IPS DF 19.7 (cell line): ENCODE measurements at regions not wholly inside any gene's neighbourhood (a gene's known extent, or its start where the extent isn't known, plus 50 kb on each side); places are given as distances from the start of the nearest gene placed in this dataset.

Source experiments
- DNase-seq: peaks from one replicate; pipeline ENCODE4 v3.0.0-alpha.2; 2013; ENCODE audit warnings: low read depth, low spot score

GRCh38 chr5:10876006-10876744 lies 115.1 kb upstream of the DAP start:
- no peak for DNase-seq

DNA sequence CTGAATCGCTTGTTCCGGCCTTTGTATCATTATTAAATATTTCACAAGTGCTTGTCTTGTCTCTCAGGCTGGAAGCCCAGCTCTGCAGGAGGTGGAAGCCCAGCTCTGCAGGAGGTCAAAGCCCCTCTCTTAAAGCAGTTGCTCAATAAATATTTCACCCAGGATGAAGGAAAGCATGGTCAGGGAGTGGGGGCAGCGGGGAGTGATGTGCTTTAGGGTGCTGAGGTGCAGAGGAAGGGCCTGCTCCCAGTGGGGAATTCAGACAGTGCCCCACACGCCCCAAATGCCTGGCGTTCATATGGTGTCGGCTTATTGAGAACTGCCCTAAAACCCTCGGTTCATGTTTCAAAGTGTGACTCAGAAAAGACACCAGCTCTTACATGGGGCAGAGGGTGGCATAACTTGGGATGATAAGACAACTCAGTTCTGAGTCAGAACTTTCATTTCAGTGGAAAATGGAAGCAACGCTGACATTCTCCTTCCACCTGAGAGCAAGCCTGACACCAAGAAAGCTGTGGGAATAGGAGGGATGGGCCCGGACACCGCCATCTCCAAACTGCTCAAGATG lies 114.3 kb upstream of the DAP start:
- no peak for DNase-seq

- DNase-seq = no peak
These were observed 113.5 kb upstream of the DAP start for GRCh38 chr5:10874541-10874940.

- no peak for DNase-seq
These were observed 109.8 kb upstream of the DAP start for GRCh38 chr5:10870791-10871190.

- no peak for DNase-seq
These were observed 107.9 kb upstream of the DAP start for GRCh38 chr5:10868956-10869355.

DNA sequence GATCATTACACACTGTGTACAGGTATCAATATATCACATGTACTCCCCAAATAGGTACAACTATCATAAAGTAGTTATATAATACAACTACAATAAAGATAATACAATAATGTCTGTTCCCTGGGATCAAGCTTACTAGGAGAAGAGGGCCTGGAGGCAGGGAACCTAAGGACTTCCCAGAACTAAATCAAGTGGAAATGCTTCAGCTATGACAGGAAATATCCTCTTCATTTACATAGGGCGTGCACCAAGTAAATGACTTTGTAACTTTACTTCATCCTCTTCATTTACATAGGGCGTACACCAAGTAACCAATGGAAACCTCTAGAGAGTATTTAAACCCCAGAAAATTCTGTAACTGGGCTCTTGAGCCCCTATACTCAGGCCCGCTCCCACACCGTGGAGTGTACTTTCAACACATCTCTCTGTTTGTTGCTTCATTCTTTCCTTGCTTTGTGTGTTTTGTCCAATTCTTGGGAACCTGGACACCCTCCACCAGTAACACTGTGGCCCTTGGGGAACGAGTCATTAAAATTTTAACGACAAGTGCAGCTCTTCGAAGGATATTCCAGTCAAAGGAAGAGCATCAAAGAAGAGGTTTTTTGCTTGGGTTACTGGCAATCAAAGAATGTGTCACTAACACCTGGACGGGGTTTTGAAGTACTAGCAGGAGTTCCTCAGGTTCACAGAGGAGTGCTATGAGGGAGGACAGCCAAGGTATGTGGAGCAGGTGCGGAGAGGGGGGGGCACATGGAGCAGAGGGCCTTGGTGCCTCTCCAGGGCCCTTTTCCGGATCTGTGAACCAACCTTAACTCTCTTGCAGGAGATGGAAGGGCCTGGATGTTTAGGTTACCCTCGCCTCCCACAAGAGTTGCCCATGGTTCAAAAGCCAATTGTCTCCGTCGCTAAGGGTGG lies 106.6 kb upstream of the DAP start:
- DNase-seq = no peak

DNA sequence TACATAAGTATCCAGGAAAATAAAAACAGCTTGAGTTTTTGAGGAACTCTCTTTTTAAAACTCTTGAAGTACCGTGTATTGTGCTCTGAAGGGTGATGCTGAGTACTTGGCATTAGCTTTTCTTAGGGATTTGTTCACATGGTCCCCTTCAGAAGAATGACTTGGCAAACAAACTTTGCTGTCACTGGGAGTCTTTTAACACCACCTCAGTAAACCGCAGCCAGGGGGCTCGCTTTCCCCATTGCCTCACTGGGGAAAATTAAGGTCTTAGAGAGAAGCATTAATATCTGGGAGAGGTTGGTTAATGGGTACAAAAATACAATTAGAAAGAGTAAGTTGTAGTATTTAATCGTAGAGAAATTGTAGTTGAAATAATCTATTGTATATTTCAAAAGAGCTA lies 105.9 kb upstream of the DAP start:
- no peak for DNase-seq

- DNase-seq = no peak
These were observed 102.8 kb upstream of the DAP start for GRCh38 chr5:10863763-10864383.

- DNase-seq = no peak
These were observed 101.1 kb upstream of the DAP start for GRCh38 chr5:10862085-10862484.

GRCh38 chr5:10861423-10861790 lies 100.4 kb upstream of the DAP start:
- DNase-seq = no peak

GRCh38 chr5:10860645-10861422 lies 99.8 kb upstream of the DAP start:
- no peak for DNase-seq

- DNase-seq = no peak
These were observed 99.1 kb upstream of the DAP start for GRCh38 chr5:10860196-10860543.

DNA sequence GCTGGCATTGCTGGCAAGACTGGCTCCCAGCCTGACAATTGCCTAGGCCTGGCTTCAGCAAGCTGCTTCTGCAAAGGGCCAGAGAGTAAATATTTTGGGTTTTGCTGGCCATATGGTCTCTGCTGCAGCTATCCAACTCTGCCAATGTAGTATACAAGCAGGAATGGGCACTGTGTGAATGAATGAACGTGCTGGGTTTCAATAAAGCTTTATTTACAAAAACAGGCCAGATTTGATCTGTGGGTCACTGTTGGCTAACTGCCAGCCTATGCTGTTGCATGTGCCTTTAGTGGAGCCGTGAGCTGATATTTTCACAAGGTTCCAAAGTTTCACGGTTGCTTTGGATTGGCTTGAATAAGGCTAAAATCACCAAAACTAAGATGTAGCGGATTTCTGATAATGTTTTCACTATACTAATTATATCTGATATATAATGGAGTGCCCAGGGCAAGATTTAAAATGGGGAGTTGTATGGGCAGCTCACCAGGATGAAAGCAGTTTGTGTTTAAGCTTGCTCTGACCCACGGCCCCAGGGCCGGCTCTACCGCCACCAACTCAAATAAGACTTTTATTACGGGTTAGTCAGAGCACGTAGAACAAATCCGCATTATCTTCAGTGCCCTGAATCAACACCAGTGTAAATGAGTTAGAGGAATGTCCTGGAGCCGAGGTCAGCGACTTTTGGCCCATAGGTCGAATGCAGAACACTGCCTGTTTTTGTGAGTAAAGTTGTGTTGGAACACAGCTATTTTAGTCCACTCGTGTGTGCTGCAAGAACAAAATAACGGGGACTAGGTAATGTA lies 98.6 kb upstream of the DAP start:
- DNase-seq = no peak

DNA sequence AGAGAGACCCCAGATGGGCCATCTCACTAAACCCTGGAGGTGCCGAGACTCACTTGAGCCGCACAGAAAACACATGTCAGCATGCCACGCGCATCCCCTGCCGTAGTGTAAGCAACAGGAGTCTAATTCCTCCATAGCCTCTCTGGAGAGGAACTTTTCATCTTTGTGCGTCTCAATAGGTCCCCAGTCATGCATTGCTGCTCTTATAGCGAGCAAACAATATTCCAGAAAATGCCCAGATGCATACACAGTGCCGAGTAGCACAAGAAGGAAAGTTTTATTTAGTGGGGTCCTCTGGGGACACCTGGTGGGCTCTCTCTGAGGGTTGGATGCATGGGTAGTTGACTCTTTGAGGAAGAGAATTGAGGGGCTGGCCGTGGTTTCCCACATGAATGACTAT lies 97.9 kb upstream of the DAP start:
- no peak for DNase-seq

DNA sequence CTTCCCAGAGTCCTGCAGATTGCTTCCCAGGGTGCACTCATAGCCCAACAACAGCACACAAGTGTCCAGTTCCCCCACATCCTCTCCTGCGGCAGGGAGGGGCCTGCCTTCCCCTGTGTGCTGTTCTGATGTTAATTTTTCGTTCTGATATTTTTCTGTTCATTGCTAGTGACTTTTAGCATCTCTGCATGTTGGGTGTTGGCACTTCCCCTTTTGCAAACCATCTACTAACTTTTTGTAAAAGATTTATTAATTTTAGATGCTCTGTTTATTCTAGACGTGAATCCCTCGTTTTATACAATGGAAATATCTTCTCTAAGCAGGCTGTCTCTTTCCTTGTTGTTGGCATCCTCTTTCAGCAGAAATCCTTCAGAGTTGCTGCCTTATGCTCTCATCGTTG lies 97.3 kb upstream of the DAP start:
- DNase-seq = no peak

- no peak for DNase-seq
These were observed 96.3 kb upstream of the DAP start for GRCh38 chr5:10857338-10857733.

DNA sequence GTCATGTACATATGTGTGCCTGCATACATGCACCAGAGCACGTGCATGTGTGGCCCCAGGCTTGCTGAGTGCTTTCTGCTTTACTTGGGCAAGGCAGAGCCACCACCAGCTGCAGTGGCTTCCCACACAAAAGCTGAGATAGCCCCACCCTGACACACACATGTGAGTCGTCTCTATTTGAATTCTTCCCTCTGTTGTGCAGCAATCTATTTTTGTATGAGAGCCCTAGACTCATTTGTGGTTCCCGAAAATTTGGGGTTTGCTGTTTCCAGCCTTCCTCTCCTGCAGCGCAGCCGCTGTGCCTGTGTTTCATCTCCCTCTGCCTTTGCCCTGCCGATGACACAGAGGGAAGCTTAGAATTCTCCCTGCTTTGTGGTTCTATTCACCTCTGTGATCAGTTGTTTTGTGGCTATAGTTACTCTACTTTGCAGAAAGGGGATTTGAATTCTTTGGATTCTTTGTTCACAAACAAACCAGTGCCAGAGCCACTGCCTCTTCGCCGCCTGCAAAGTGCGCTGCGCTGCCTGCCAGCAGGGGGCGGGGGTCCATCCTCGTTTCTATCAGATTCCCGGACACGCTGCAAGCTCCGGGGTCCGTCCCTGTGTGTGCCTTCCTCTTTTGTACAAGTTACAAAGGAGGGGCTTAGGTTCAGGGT lies 95.8 kb upstream of the DAP start:
- DNase-seq = peak; percentile 56

DNA sequence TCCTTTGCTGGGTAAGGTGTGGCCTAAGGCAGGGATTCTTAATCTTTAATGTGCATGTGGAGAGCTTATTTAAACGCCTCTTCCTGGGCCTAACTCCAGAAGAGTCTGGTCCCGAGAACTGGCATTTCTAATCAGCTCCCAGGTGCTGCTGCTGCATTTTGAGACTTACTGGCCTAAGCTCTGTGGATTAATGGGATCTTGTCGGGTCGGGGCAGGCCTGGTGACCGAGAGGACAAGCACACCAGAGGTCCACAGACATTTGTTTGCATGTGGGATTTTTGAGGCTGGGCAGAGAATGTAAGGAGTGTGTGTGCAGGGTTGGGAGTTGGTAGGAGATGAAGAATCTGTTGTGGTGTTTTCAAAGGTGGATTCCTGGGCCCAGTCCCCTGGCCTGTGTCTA lies 95.0 kb upstream of the DAP start:
- DNase-seq = no peak

- no peak for DNase-seq
These were observed 93.7 kb upstream of the DAP start for GRCh38 chr5:10854506-10855277.
